ENCODE measurements at regions not wholly inside any gene's neighbourhood (a gene's known extent, or its start where the extent isn't known, plus 50 kb on each side); places are given as distances from the start of the nearest gene placed in this dataset.

GRCh38 chr15:25051399-25052154 lies 96.8 kb downstream of the SNRPN start:
- DNase-seq (ENCODE audit: low read depth): no peak

GRCh38 chr15:25052191-25052999 lies 97.6 kb downstream of the SNRPN start:
- no peak for DNase-seq (ENCODE audit: low read depth)

- no peak for DNase-seq (ENCODE audit: low read depth)
Observed at GRCh38 chr15:25053000-25053815, 98.4 kb downstream of the SNRPN start.

- no peak for DNase-seq (ENCODE audit: low read depth)
Observed at GRCh38 chr15:25054329-25054728, 99.5 kb downstream of the SNRPN start.

GRCh38 chr15:25054943-25055342 lies 100.2 kb downstream of the SNRPN start:
- no peak for DNase-seq (ENCODE audit: low read depth)

- no peak for DNase-seq (ENCODE audit: low read depth)
Observed at GRCh38 chr15:25055356-25056068, 100.7 kb downstream of the SNRPN start.

- DNase-seq (ENCODE audit: low read depth): no peak
Observed at GRCh38 chr15:25056484-25057425, 102.0 kb downstream of the SNRPN start.

- no peak for DNase-seq (ENCODE audit: low read depth)
Observed at GRCh38 chr15:25057574-25057973, 102.8 kb downstream of the SNRPN start.

- no peak for DNase-seq (ENCODE audit: low read depth)
Observed at GRCh38 chr15:25058080-25058785, 103.4 kb downstream of the SNRPN start.

GRCh38 chr15:25059698-25060471 lies 105.1 kb downstream of the SNRPN start:
- no peak for DNase-seq (ENCODE audit: low read depth)

GRCh38 chr15:25060472-25060803 lies 105.7 kb downstream of the SNRPN start:
- no peak for DNase-seq (ENCODE audit: low read depth)

- DNase-seq (ENCODE audit: low read depth): no peak
Observed at GRCh38 chr15:25060996-25061620, 106.3 kb downstream of the SNRPN start.

GRCh38 chr15:25061808-25062550 lies 107.2 kb downstream of the SNRPN start:
- no peak for DNase-seq (ENCODE audit: low read depth)

GRCh38 chr15:25062551-25063430 lies 108.0 kb downstream of the SNRPN start:
- no peak for DNase-seq (ENCODE audit: low read depth)

GRCh38 chr15:25065286-25065685 lies 110.5 kb downstream of the SNRPN start:
- no peak for DNase-seq (ENCODE audit: low read depth)

GRCh38 chr15:25065876-25066275 lies 111.1 kb downstream of the SNRPN start:
- no peak for DNase-seq (ENCODE audit: low read depth)

- DNase-seq (ENCODE audit: low read depth): no peak
Observed at GRCh38 chr15:25066708-25067107, 111.9 kb downstream of the SNRPN start.
